Prostate gland (tissue), 2 donors: ENCODE measurements at regions not wholly inside any gene's neighbourhood (a gene's known extent, or its start where the extent isn't known, plus 50 kb on each side); places are given as distances from the start of the nearest gene placed in this dataset.

Source experiments
- DNase-seq: peaks from one replicate; pipeline ENCODE4 v3.0.0-alpha.2; 2019; ENCODE audit warnings: low spot score
- H3K27ac ChIP-seq, 2 donors: fragments of 200-600 bp; sonication (generic); 2 replicates each; pipeline ENCODE4 v1.5.1; 2017 to 2019
- H3K27me3 ChIP-seq: fragments of 200-600 bp; sonication (generic); replicated peaks from 2 replicates; pipeline ENCODE4 v1.5.1; 2019; ENCODE audit not compliant: insufficient read depth
- H3K36me3 ChIP-seq, 2 donors: fragments of 200-600 bp; sonication (generic); 1 replicate in 1 of 2; 2 replicates in 1 of 2; pipeline versions ENCODE4 v1.5.1 to v1.8.1; 2017 to 2019
- H3K4me1 ChIP-seq: fragments of 200-600 bp; sonication (generic); replicated peaks from 2 replicates; pipeline ENCODE4 v1.5.1; 2019
- H3K4me3 ChIP-seq, 2 donors: fragments of 200-600 bp; sonication (generic); 2 replicates each; pipeline ENCODE4 v1.5.1; 2017 to 2019
- H3K9me3 ChIP-seq: fragments of 200-600 bp; sonication (generic); 2 replicates; pipeline ENCODE4 v1.5.1; 2017
- POLR2A ChIP-seq: fragments of 450-650 bp; IDR thresholded peaks from one replicate; pipeline ENCODE4 v1.6.1; 2016; ENCODE audit warnings: antibody characterized with exemption, mild to moderate bottlenecking
- POLR2AphosphoS5 ChIP-seq: sonication (generic); formaldehyde crosslinking; IDR thresholded peaks from one replicate; pipeline ENCODE4 v1.6.1; 2017; ENCODE audit warnings: antibody characterized with exemption
- WGBS: methylation state at CpG from one replicate; pipeline ENCODE4 v1.1.5; 2018; 5-methylcytosine and 5-hydroxymethylcytosine counted together
- intact Hi-C: fragments of 100-400 bp; cut with DNase I; formaldehyde crosslinking; loops from one replicate; pipeline ENCODE4 v1.14.2; 2022
- TF ChIP-seq, protein P1 (sequence below), 4 experiments: fragments of 200-600 bp in 2 of 4; fragments of 450-650 bp in 2 of 4; sonication (generic) in 2 of 4; IDR thresholded peaks; 1 replicate in 3 of 4; 2 replicates in 1 of 4; pipeline ENCODE4 v1.5.1; 2016 to 2019; ENCODE audit warnings: antibody characterized with exemption in 4 of 4, mild to moderate bottlenecking in 2 of 4, moderate library complexity in 2 of 4

GRCh38 chr1:87599569-87599968, 270.9 kb downstream of the LMO4 start:
- TF ChIP-seq POLR2AphosphoS5, result no peak
- TF ChIP-seq, protein P1, sequence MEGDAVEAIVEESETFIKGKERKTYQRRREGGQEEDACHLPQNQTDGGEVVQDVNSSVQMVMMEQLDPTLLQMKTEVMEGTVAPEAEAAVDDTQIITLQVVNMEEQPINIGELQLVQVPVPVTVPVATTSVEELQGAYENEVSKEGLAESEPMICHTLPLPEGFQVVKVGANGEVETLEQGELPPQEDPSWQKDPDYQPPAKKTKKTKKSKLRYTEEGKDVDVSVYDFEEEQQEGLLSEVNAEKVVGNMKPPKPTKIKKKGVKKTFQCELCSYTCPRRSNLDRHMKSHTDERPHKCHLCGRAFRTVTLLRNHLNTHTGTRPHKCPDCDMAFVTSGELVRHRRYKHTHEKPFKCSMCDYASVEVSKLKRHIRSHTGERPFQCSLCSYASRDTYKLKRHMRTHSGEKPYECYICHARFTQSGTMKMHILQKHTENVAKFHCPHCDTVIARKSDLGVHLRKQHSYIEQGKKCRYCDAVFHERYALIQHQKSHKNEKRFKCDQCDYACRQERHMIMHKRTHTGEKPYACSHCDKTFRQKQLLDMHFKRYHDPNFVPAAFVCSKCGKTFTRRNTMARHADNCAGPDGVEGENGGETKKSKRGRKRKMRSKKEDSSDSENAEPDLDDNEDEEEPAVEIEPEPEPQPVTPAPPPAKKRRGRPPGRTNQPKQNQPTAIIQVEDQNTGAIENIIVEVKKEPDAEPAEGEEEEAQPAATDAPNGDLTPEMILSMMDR (IDR thresholded peaks at IDR 0.05), result no peak
- TF ChIP-seq POLR2A, result no peak
- Histone ChIP-seq H3K4me3 (no peak overlapping the region), H3K27me3 (no peaks in the 10 kb centered on the region), H3K36me3 (no peaks in the 10 kb centered on the region), H3K27ac (no peak overlapping the region), H3K9me3 (no peaks in the 10 kb centered on the region), H3K4me1 (no peaks in the 10 kb centered on the region)
- WGBS, result 83% methylated on average over 2 of the region's 2 CpGs
- intact Hi-C loops, result no loop called here
- DNase-seq, result no peak

GRCh38 chr1:87600055-87600850, 271.6 kb downstream of the LMO4 start:
- 65% methylated on average over 6 of the region's 6 CpGs for WGBS
- no peak for TF ChIP-seq POLR2A
- no peak for TF ChIP-seq POLR2AphosphoS5
- TF ChIP-seq, protein P1 (IDR thresholded peaks at IDR 0.05), result no peak
- no peaks in the 10 kb centered on the region for H3K4me1 ChIP-seq
- H3K27me3 ChIP-seq, result no peaks in the 10 kb centered on the region
- H3K27ac ChIP-seq, result no peak overlapping the region
- no peaks in the 10 kb centered on the region for H3K9me3 ChIP-seq
- no peak for DNase-seq
- H3K36me3 ChIP-seq, result no peaks in the 10 kb centered on the region
- no peak overlapping the region for H3K4me3 ChIP-seq
- intact Hi-C loops, result no loop called here

DNA sequence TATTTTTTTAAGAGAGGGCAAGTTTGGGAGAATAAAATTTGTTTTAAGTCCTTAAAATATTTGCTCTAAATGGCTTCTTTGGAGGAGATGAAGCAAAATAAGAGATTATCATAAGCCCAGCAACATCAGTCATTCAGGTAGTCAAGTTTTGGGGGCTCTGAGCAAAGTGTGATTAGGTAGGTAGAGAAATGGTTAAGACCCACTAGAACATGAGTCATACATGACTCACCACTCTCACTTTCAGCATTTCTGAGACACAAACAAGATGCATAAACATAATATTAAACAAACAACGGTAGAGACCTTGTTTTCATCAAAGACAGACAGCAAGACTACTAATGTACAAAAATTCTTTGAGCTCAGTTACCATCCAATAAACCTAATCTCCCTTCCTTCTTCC, 272.2 kb downstream of the LMO4 start:
- H3K9me3 ChIP-seq, result no peaks in the 10 kb centered on the region
- no peak overlapping the region for H3K27ac ChIP-seq
- 33% methylated on average over 1 of the region's 1 CpG for WGBS
- H3K27me3 ChIP-seq, result no peaks in the 10 kb centered on the region
- DNase-seq, result no peak
- intact Hi-C loops, result no loop called here
- no peak overlapping the region for H3K4me3 ChIP-seq
- no peaks in the 10 kb centered on the region for H3K36me3 ChIP-seq
- H3K4me1 ChIP-seq, result no peaks in the 10 kb centered on the region
- no peak for TF ChIP-seq POLR2A
- no peak for TF ChIP-seq POLR2AphosphoS5
- TF ChIP-seq, protein P1 (IDR thresholded peaks at IDR 0.05), result no peak

DNA sequence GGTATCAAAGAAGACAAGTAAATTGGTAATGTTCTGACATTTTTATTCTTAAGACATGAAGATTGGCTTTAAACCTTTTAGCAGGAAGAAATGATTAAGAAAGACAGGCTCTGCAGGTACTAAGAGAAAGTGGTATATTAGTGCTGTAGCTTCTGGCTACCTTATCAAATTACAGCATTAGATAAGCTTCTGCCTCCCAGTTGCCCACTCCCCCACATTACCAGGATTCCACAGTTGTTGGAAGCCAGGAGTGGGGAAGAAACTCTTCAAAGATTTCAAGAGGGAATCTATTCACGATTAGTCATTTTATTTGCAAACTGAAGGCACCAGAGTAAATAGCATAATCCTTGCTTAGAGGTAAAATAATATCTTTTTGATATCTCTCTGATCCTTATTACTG, 274.9 kb downstream of the LMO4 start:
- no peaks in the 10 kb centered on the region for H3K9me3 ChIP-seq
- intact Hi-C loops, result no loop called here
- H3K27ac ChIP-seq, result no peak overlapping the region
- DNase-seq, result no peak
- H3K4me3 ChIP-seq, result no peak overlapping the region
- TF ChIP-seq, protein P1 (IDR thresholded peaks at IDR 0.05), result no peak
- TF ChIP-seq POLR2AphosphoS5 (no peak), POLR2A (no peak)
- no peaks in the 10 kb centered on the region for H3K4me1 ChIP-seq
- no peaks in the 10 kb centered on the region for H3K36me3 ChIP-seq
- H3K27me3 ChIP-seq, result no peaks in the 10 kb centered on the region
- 81% methylated on average over 1 of the region's 1 CpG for WGBS

GRCh38 chr1:87612956-87613355, 284.3 kb downstream of the LMO4 start:
- no peak overlapping the region for H3K27ac ChIP-seq
- 46% methylated on average over 3 of the region's 3 CpGs for WGBS
- H3K36me3 ChIP-seq, result no peaks in the 10 kb centered on the region
- no peak for DNase-seq
- no peaks in the 10 kb centered on the region for H3K9me3 ChIP-seq
- no peak overlapping the region for H3K4me3 ChIP-seq
- intact Hi-C loops, result no loop called here
- H3K27me3 ChIP-seq, result no peaks in the 10 kb centered on the region
- no peaks in the 10 kb centered on the region for H3K4me1 ChIP-seq
- TF ChIP-seq POLR2AphosphoS5, result no peak
- TF ChIP-seq POLR2A, result no peak
- TF ChIP-seq, protein P1 (IDR thresholded peaks at IDR 0.05), result no peak
